Stimulated activated CD8-positive, alpha-beta memory T cell treated with anti-CD3 and anti-CD28 coated beads, Interleukin-4, amount 100 ng/mL, for 4 hours (primary cell): ENCODE measurements at regions not wholly inside any gene's neighbourhood (a gene's known extent, or its start where the extent isn't known, plus 50 kb on each side); places are given as distances from the start of the nearest gene placed in this dataset.
A peak's percentile ranks its signal among the peaks of the same experiment; 100 is the strongest.

ENCODE experiments used
- DNase-seq, 2 donors: peaks; one replicate each; pipeline ENCODE4 v3.0.0-alpha.2; 2020; ENCODE audit warnings: low read depth in 2 of 2, low spot score in 1 of 2

DNA sequence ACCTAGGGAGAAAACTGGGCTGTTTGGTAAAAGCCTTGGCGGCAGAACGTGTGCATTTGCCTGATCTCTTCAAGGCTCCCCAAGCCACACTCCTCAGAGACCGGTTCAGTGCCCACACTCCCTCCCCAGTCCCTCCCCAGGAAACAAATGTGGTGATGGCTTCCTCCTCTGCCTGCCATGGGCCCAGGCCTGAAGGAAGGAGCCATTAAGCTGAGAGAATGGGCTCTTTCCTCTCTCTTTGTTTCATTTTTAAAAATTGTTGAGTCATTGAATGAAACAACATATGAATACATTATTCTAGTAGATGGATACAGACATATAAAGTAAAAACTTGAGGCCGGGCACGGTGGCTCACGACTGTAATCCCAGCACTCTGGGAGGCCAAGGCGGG, 50.6 kb upstream of the YWHAQ start:
- DNase-seq = no peak

DNA sequence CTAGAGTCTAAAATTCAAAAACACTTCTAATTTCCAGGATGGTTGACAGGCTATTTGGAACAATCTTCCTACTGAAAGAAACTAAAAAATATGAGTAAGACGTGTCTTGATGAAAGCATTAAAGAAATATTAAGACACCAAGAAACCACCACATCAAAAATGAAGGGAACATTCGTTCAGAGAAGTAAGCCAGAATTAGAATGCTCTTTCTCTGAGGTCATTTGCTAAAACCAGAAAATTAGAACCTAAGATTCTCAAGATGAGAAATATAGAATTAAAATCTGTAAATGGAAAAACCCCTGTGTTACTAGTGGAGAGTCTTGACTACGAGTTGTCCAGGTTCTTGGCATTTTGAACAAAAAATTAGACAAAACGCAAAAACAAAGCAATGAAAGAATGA, 54.8 kb upstream of the YWHAQ start:
- no peak for DNase-seq

DNA sequence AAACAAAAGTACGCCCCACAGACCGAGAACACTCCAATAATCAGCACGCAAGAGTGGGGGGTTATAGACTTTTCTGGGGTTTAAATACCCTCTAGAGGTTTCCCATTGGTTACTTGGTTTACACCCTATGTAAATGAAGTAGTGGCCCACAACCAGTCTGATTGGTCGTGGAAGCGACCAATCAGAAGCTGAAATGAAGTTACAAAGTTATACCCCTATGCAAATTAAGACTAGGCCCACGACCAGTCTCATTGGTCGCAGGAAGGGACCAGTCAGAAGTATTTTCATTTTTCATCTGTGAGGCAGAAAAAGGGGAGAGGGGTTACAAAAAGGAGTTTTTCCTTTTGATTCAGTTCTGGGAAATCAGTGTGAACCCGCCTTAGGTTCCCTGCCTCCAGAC, 55.3 kb upstream of the YWHAQ start:
- no peak for DNase-seq

GRCh38 chr2:9690252-9690651, 59.5 kb upstream of the YWHAQ start:
- DNase-seq = no peak

DNA sequence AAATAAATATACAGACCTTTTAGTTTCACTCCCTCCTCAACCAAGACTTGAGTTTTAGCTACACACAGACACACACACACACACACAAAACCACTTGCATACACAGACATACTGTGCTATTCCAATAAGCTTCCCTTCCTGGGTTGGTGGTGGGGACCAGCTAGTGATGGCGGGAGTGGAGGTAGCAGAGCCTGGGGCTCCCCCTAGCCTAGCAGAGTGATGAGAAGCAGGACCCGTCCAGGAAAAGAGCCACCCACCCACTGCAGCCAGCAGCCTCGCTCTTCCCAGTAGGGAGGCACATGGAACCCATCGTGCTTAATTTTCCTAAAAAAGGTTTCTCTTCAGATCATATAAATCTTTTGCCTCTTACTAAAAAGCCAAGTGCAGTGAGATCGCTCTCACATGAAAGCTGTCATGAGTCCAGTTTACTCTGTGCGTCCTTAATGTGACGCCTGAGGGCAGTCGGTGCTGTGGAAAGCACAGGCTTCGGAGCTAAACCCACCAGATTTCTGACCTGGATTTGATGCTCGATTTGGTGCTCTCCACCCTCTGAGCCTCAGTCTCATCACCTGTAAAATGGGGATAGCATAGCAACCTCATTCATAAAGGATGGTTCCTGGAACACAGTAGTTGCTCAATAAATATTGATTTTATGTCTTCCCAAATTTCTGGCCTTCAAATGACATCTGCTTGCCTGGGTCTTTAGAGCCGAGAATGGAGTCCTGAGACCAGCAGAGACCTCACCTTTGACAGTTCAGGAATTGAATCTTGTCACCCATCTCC, 60.1 kb upstream of the YWHAQ start:
- no peak for DNase-seq

- no peak for DNase-seq
These were observed 61.8 kb upstream of the YWHAQ start for GRCh38 chr2:9692456-9693195.

GRCh38 chr2:9693196-9693491, 62.3 kb upstream of the YWHAQ start:
- DNase-seq = no peak

DNA sequence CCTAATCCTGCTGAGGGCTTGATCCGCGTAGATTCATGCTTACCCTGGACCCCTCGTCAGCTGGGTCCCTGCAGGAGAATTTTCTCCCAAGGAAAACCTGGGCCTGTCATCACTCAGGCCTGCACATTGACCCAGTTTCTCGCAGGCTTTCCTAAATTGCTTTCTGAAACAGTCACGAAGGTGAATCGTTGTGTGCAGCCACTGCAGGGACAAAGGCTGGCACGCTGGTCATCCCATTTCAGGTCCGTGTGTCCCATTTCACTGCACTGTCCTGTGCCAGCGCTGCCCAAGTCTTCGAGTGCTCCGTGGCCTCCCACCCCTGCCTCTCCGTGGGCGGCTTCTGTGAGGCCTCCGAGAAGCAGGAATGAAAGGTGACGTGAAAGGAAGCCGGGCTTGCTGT, 62.8 kb upstream of the YWHAQ start:
- no peak for DNase-seq

GRCh38 chr2:9694661-9695234, 64.0 kb upstream of the YWHAQ start:
- no peak for DNase-seq

- DNase-seq = no peak
These were observed 65.1 kb upstream of the YWHAQ start for GRCh38 chr2:9695941-9696340.

DNA sequence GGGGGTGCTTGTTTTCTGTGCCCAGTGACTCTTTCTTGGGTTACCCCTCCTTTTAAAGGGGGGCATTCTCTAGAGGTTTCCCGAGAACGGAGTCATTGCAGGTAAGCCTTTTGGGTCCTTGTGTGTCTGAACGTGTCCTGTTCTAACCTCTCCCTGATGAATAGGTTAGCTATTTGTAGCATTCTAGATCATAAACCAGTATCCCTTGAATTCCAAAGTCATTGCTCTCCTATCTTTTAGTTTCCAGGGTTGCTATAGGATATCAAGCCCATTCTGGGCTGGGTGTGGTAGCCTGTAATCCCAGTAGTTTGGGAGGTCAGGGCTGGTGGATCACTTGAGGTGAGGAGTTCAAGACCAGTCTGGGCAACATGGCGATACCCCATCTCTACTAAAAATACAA, 65.9 kb upstream of the YWHAQ start:
- DNase-seq = no peak

- no peak for DNase-seq
These were observed 67.1 kb upstream of the YWHAQ start for GRCh38 chr2:9697909-9698308.

- no peak for DNase-seq
These were observed 68.6 kb upstream of the YWHAQ start for GRCh38 chr2:9699139-9700108.

DNA sequence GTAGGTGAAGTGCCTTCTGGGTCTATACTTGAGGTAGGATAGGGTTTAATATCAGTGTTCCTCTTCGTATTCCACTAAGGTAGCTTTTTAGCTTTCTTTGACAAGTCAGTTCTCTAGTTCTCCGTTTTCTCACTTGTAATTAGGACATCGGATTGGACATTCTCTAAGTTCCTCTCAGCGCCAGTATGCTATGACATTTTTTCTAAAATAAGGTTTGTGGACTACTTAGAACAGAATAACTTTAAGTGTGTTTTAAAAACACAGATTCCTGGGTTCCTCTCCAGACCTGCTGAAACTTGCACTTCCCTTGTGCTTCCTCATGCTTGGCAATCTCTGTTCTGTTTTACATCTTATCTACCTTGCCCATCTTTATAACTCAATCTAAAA, 69.3 kb upstream of the YWHAQ start:
- DNase-seq = no peak

GRCh38 chr2:9702604-9703084, 71.8 kb upstream of the YWHAQ start:
- no peak for DNase-seq

- peak; percentile 57 to 78 for DNase-seq
These were observed 72.4 kb upstream of the YWHAQ start for GRCh38 chr2:9703085-9703678.

GRCh38 chr2:9703701-9704221, 73.0 kb upstream of the YWHAQ start:
- no peak for DNase-seq

GRCh38 chr2:9704600-9704999, 73.8 kb upstream of the YWHAQ start:
- DNase-seq = no peak

DNA sequence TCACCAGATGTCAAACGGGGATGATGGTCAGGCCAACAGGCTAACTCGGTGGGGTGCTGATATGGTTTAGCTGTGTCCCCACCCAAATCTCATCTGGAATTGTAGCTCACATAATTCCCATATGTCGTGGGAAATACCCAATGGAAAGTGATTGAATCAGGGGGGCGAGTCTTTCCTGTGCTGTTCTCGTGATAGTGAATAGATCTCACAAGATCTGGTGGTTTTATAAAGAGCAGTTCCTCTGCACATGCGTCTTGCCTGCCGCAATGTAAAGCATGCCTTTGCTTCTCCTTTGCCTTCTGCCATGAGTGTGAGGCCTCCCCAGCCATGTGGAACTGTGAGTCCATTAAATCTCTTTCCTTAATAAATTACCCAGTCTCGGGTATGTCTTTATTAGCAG, 74.4 kb upstream of the YWHAQ start:
- DNase-seq = no peak

GRCh38 chr2:9707008-9707407, 76.2 kb upstream of the YWHAQ start:
- DNase-seq = no peak
